Activated CD4-positive, alpha-beta T cell treated with anti-CD3 and anti-CD28 coated beads, Interleukin-2, amount 10 ng/mL, durations not matched to agents 24 days and 14 days (primary cell): ENCODE measurements at regions not wholly inside any gene's neighbourhood (a gene's known extent, or its start where the extent isn't known, plus 50 kb on each side); places are given as distances from the start of the nearest gene placed in this dataset.
"Not testable (repeated sequence)": the region's sequence is repeated elsewhere in the genome, so short reads cannot be mapped to it uniquely, and the experiment has no call there.

Experiments used
- DNase-seq: peaks from one replicate; pipeline ENCODE4 v3.0.0; 2022
- H3K27ac Mint-ChIP-seq: one replicate; pipeline ENCODE4 v1.8.0; 2022; ENCODE audit warnings: mild to moderate bottlenecking, mixed read lengths
- H3K27me3 Mint-ChIP-seq: one replicate; pipeline ENCODE4 v1.8.0; 2022; ENCODE audit warnings: mixed read lengths
- H3K36me3 Mint-ChIP-seq: one replicate; pipeline ENCODE4 v1.8.0; 2022; ENCODE audit warnings: low read depth, mild to moderate bottlenecking, mixed read lengths
- H3K4me1 Mint-ChIP-seq: one replicate; pipeline ENCODE4 v1.8.0; 2021; ENCODE audit warnings: mixed read lengths
- H3K4me3 Mint-ChIP-seq: one replicate; pipeline ENCODE4 v1.8.0; 2022; ENCODE audit warnings: mild to moderate bottlenecking, moderate library complexity, mixed read lengths
- H3K9me3 Mint-ChIP-seq: one replicate; pipeline ENCODE4 v1.8.0; 2021; ENCODE audit warnings: mixed read lengths
- intact Hi-C: fragments of 100-400 bp; cut with micrococcal nuclease; formaldehyde crosslinking; loops from one replicate; pipeline ENCODE4 v1.15.1; 2023

DNA sequence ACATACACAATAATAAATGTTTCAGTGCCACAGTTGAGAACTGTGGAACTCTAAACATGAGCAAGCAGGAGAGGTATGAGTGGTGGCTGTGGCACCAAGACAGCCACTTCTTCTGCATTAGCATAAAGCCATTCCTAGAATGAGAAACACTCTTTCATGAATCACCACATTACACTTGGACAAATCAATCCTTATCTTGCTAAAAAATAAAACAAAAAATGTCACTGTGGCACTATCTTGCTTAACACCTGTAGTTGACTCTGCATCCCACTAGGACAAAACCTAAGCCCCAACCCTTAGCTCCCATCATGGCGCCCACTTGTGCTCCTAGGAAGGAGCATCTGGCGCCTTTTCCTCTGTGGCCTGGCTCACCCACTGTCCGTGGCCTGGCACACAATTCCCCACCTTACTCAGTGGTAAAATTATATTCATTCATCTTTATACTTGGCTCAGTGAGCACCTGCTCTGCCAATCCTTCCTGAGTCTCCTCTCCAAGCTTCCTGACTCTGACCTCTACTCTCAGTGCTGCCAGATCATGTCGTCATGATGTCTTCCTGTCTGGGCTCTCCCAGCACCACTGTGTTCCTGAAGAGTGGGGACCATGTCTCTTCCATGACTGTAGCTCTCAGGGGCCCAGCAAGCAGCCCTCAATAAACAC is 272.9 kb downstream of the LNPK start:
- no peaks in the 10 kb centered on the region for H3K9me3 Mint-ChIP-seq
- H3K4me1 Mint-ChIP-seq = no peaks in the 10 kb centered on the region
- no peaks in the 10 kb centered on the region for H3K36me3 Mint-ChIP-seq
- intact Hi-C loops = no loop called here
- no peak for DNase-seq
- H3K27me3 Mint-ChIP-seq = no peaks in the 10 kb centered on the region
- no peak overlapping the region for H3K4me3 Mint-ChIP-seq
- no peak overlapping the region for H3K27ac Mint-ChIP-seq

GRCh38 chr2:175728032-175728431 is 274.0 kb downstream of the LNPK start:
- Mint-ChIP-seq H3K36me3 (no peaks in the 10 kb centered on the region), H3K9me3 (no peaks in the 10 kb centered on the region), H3K27ac (no peak overlapping the region), H3K27me3 (no peaks in the 10 kb centered on the region), H3K4me3 (no peak overlapping the region), H3K4me1 (no peaks in the 10 kb centered on the region)
- intact Hi-C loops = no loop called here
- no peak for DNase-seq

- no peak for DNase-seq
- Mint-ChIP-seq H3K36me3 (no peaks in the 10 kb centered on the region), H3K27ac (no peak overlapping the region), H3K4me3 (no peak overlapping the region), H3K9me3 (no peaks in the 10 kb centered on the region), H3K4me1 (no peaks in the 10 kb centered on the region), H3K27me3 (no peaks in the 10 kb centered on the region)
- intact Hi-C loops = no loop called here
Measured at GRCh38 chr2:175726223-175726622, 275.8 kb downstream of the LNPK start.

DNA sequence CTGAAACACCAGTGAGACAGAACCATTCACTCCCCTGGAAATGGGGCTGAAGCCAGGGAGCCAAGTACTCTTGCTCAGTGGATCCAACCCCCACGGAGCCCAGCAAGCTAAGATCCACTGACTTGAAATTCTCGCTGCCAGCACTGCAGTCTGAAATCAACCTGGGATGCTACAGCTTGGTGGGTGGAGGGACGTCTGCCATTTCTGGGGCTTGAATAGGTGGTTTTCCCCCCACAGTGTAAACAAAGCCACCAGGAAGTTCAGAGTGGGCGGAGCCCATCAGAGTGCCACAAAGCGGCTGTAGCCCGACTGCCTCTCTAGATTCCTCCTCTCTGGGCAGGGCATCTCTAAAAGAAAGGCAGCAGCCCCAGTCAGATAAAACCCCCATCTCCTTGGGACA is 292.8 kb downstream of the LNPK start:
- H3K9me3 Mint-ChIP-seq = no peaks in the 10 kb centered on the region
- no peaks in the 10 kb centered on the region for H3K36me3 Mint-ChIP-seq
- no peak overlapping the region for H3K27ac Mint-ChIP-seq
- no peak overlapping the region for H3K4me3 Mint-ChIP-seq
- DNase-seq = no peak
- H3K4me1 Mint-ChIP-seq = no peaks in the 10 kb centered on the region
- no peaks in the 10 kb centered on the region for H3K27me3 Mint-ChIP-seq
- intact Hi-C loops = no loop called here

DNA sequence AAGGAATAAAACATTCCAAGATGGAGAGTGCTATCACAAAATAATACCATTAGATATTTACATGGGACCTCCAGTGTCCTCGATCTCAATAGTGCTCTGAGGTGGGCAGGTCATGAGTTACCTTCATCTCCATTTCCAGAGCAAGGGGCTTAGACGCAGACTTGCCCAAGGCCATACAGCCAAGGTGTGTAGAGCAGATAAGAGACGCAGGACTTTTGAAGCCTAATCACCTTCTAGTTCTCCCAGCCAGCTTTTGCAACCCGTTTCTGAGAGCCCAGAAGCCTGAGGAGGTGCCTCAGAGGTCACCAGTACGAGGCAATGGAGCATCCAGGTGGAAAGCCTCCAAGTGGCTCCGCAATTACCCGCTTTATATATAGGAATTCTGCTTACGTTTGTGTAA is 294.7 kb downstream of the LNPK start:
- Mint-ChIP-seq H3K27me3 (no peaks in the 10 kb centered on the region), H3K4me1 (no peaks in the 10 kb centered on the region), H3K27ac (no peak overlapping the region), H3K4me3 (no peak overlapping the region), H3K36me3 (no peaks in the 10 kb centered on the region), H3K9me3 (no peaks in the 10 kb centered on the region)
- intact Hi-C loops = no loop called here
- no peak for DNase-seq

DNA sequence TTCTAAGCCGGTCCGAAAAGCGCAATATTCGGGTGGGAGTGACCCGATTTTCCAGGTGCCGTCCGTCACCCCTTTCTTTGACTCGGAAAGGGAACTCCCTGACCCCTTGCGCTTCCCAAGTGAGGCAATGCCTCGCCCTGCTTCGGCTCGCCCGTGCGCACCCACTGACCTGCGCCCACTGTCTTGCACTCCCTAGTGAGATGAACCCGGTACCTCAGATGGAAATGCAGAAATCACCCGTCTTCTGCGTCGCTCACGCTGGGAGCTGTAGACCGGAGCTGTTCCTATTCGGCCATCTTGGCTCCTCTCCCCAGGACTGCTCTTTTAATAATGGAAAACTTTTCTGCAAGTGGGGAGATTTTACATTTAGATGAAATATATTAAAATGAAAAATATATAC is 297.5 kb downstream of the LNPK start:
- H3K4me3 Mint-ChIP-seq, intact Hi-C loops, H3K36me3 Mint-ChIP-seq, DNase-seq, H3K9me3 Mint-ChIP-seq, H3K27me3 Mint-ChIP-seq, H3K4me1 Mint-ChIP-seq, H3K27ac Mint-ChIP-seq: not testable (repeated sequence)

GRCh38 chr2:175698061-175698460 is 304.0 kb downstream of the LNPK start:
- Mint-ChIP-seq H3K27ac (no peak overlapping the region), H3K4me3 (no peak overlapping the region), H3K4me1 (no peaks in the 10 kb centered on the region), H3K9me3 (no peaks in the 10 kb centered on the region), H3K27me3 (peaks cover 2% of the 10 kb centered on the region), H3K36me3 (no peaks in the 10 kb centered on the region)
- no peak for DNase-seq
- intact Hi-C loops = no loop called here

- DNase-seq = peak; percentile 78
Measured at GRCh38 chr2:175690113-175690837, 311.8 kb downstream of the LNPK start.

GRCh38 chr2:175688243-175688642 is 313.8 kb downstream of the LNPK start:
- DNase-seq = no peak
- no peaks in the 10 kb centered on the region for H3K9me3 Mint-ChIP-seq
- intact Hi-C loops = no loop called here
- H3K36me3 Mint-ChIP-seq = no peaks in the 10 kb centered on the region
- H3K27me3 Mint-ChIP-seq = peaks cover 14% of the 10 kb centered on the region
- no peaks in the 10 kb centered on the region for H3K4me1 Mint-ChIP-seq
- H3K27ac Mint-ChIP-seq = no peak overlapping the region
- H3K4me3 Mint-ChIP-seq = no peak overlapping the region

More at GRCh38 chr2:175690113-175690837, 311.8 kb downstream of the LNPK start:
- Mint-ChIP-seq H3K27me3 (peaks cover 14% of the 10 kb centered on the region), H3K4me3 (no peak overlapping the region), H3K9me3 (no peaks in the 10 kb centered on the region), H3K4me1 (no peaks in the 10 kb centered on the region), H3K27ac (no peak overlapping the region), H3K36me3 (no peaks in the 10 kb centered on the region)
- intact Hi-C loops = loop anchor here (1.0 to 5.0 kb wide), 2 partner anchors 407 to 952 kb away; no protein-coding TSS in a partner anchor

DNA sequence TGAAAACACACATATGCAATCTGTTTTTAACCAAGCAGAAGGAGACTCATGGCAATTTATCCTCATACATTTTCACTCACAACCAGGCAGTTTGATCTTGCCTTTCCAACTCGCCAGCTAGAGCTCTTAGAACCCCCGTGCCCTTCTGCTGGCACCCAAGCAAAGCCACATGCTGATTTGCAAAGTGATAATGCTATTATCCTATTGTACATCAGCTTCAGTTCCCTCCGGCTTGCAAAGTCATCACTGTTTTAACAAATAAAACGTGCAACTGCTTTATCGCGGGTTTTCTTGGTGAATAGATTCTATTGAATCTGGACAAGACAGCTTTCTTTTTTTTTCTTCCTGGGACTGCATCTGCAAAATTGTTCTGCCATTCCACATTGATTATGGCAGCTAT is 314.6 kb downstream of the LNPK start:
- intact Hi-C loops = no loop called here
- Mint-ChIP-seq H3K27me3 (peaks cover 14% of the 10 kb centered on the region), H3K9me3 (no peaks in the 10 kb centered on the region), H3K4me3 (no peak overlapping the region), H3K4me1 (no peaks in the 10 kb centered on the region), H3K27ac (no peak overlapping the region), H3K36me3 (no peaks in the 10 kb centered on the region)
- no peak for DNase-seq

DNA sequence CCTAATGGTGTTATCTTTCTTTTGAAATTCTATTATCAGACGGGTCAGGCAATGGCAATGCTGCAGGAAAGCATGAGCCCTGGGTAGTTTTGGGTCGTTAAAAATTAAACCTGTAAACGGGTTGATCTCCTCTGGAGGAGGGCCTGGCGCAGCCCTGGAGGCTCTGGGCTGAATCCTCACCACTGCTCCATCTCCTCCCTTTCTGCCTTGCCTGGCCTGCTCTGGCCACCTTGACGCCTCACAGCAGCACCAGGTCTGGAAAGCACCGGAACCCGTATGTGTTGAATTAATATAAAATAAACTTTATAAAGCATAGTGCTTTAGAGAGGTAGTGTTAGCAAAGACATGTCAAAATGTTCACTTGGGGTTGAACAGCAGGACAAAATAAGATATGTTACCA is 316.1 kb downstream of the LNPK start:
- Mint-ChIP-seq H3K36me3 (no peaks in the 10 kb centered on the region), H3K4me3 (no peak overlapping the region), H3K27ac (no peak overlapping the region), H3K4me1 (no peaks in the 10 kb centered on the region), H3K9me3 (no peaks in the 10 kb centered on the region), H3K27me3 (peaks cover 13% of the 10 kb centered on the region)
- DNase-seq = no peak
- intact Hi-C loops = no loop called here

GRCh38 chr2:175684466-175684865 is 317.6 kb downstream of the LNPK start:
- Mint-ChIP-seq H3K4me3 (no peak overlapping the region), H3K27me3 (peaks cover 9% of the 10 kb centered on the region), H3K36me3 (no peaks in the 10 kb centered on the region), H3K27ac (no peak overlapping the region), H3K4me1 (no peaks in the 10 kb centered on the region), H3K9me3 (no peaks in the 10 kb centered on the region)
- DNase-seq = no peak
- intact Hi-C loops = no loop called here

- intact Hi-C loops = no loop called here
- no peak for DNase-seq
- Mint-ChIP-seq H3K9me3 (no peaks in the 10 kb centered on the region), H3K4me3 (no peak overlapping the region), H3K27me3 (no peaks in the 10 kb centered on the region), H3K4me1 (no peaks in the 10 kb centered on the region), H3K27ac (no peak overlapping the region), H3K36me3 (no peaks in the 10 kb centered on the region)
Measured at GRCh38 chr2:175679728-175680127, 322.3 kb downstream of the LNPK start.

DNA sequence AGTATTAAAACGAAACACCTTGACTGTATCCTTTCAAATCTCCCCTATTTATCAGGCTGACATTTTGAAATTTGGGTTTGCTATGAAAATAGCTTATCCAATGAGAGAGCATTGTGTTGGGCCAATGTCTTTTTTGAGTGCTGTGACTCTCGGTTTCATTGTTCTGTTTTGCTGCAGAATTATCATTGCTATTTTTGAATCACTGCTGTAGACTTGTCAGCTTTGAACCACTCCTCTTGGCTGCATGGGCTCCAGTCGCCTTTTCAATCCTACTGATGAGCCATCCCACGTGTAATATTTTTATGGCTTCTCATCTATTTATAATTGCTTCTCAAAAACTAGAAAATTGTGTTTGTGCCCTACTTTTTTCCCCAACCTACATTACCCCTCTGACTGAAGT is 322.8 kb downstream of the LNPK start:
- no peak for DNase-seq
- Mint-ChIP-seq H3K27ac (no peak overlapping the region), H3K4me1 (no peaks in the 10 kb centered on the region), H3K9me3 (no peaks in the 10 kb centered on the region), H3K36me3 (no peaks in the 10 kb centered on the region), H3K27me3 (no peaks in the 10 kb centered on the region), H3K4me3 (no peak overlapping the region)
- intact Hi-C loops = no loop called here

GRCh38 chr2:175677880-175678279 is 324.2 kb downstream of the LNPK start:
- Mint-ChIP-seq H3K9me3 (no peaks in the 10 kb centered on the region), H3K4me3 (no peak overlapping the region), H3K27ac (no peak overlapping the region), H3K4me1 (no peaks in the 10 kb centered on the region), H3K36me3 (no peaks in the 10 kb centered on the region), H3K27me3 (no peaks in the 10 kb centered on the region)
- no peak for DNase-seq
- intact Hi-C loops = no loop called here
